B cell (primary cell): ENCODE measurements at regions not wholly inside any gene's neighbourhood (a gene's known extent, or its start where the extent isn't known, plus 50 kb on each side); places are given as distances from the start of the nearest gene placed in this dataset.

ENCODE experiments used
- ATAC-seq: fragments of 200-7000 bp; cut with Tn5 transposase; one replicate; pipeline ENCODE4 v1.10.0; 2021; ENCODE audit warnings: low read depth, mild to moderate bottlenecking, moderate number of reproducible peaks, moderate library complexity
- CTCF ChIA-PET: fragments of 350-600 bp; sonication (Branson Sonifier 250); formaldehyde crosslinking; loops from one replicate; lab custom pipeline; 2021; ENCODE audit warnings: antibody characterized with exemption, inconsistent platforms; lab: Charles Lee
- POLR2A ChIA-PET: fragments of 350-600 bp; sonication (Branson Sonifier 250); formaldehyde crosslinking; loops from one replicate; lab custom pipeline; 2021; ENCODE audit warnings: antibody characterized with exemption; lab: Charles Lee
- DNase-seq: peaks from one replicate; pipeline ENCODE4 v3.0.0; 2013
- H2AFZ ChIP-seq: 2 replicates; pipeline ENCODE4 v1.6.1; 2012; ENCODE audit warnings: mild to moderate bottlenecking, low read depth, low read length; ENCODE audit not compliant: insufficient read depth, poor library complexity, severe bottlenecking
- H3K27ac ChIP-seq, 2 donors: 1 replicate in 1 of 2; 2 replicates in 1 of 2; pipeline ENCODE4 v1.5.1; 2012 to 2013; ENCODE audit warnings: low read length in 2 of 2, mild to moderate bottlenecking in 2 of 2, moderate library complexity in 1 of 2
- H3K27me3 ChIP-seq, 4 experiments: fragments of 200-600 bp in 1 of 4; sonication (generic) in 1 of 4; replicated peaks in 1 of 4; 1 replicate in 2 of 4; 2 replicates in 2 of 4; pipeline versions ENCODE4 v1.6.1 to v1.7.0; 2013 to 2016; ENCODE audit warnings: low read length in 3 of 4, mild to moderate bottlenecking in 2 of 4, mixed read lengths in 1 of 4, moderate library complexity in 1 of 4; ENCODE audit not compliant: insufficient read depth in 4 of 4, control insufficient read depth in 3 of 4; ENCODE audit errors: control extremely low read depth in 1 of 4
- H3K36me3 ChIP-seq, 2 experiments: replicated peaks in 1 of 2; 1 replicate in 1 of 2; 2 replicates in 1 of 2; pipeline versions ENCODE4 v1.6.1 to v1.7.1; 2013; ENCODE audit warnings: low read length in 1 of 2; ENCODE audit not compliant: insufficient read depth in 2 of 2, control insufficient read depth in 1 of 2; ENCODE audit errors: control extremely low read depth in 1 of 2, extremely low read depth in 1 of 2
- H3K4me1 ChIP-seq, 2 donors: fragments of 200-600 bp in 1 of 2; sonication (generic) in 1 of 2; 1 replicate in 1 of 2; 2 replicates in 1 of 2; pipeline versions ENCODE4 v1.5.1 to v1.6.1; 2013 to 2017; ENCODE audit warnings: low read length in 2 of 2; ENCODE audit not compliant: control insufficient read depth in 2 of 2, insufficient read depth in 2 of 2
- H3K4me2 ChIP-seq: replicated peaks from 2 replicates; pipeline ENCODE3; 2012; ENCODE audit warnings: mild to moderate bottlenecking, low read depth, low read length; ENCODE audit not compliant: poor library complexity, severe bottlenecking
- H3K4me3 ChIP-seq, 5 experiments: fragments of 200-600 bp in 1 of 5; sonication (generic) in 1 of 5; 1 replicate in 3 of 5; 2 replicates in 2 of 5; pipeline versions ENCODE4 v1.5.1 to v1.7.0; 2011 to 2016; ENCODE audit warnings: low read length in 4 of 5, mild to moderate bottlenecking in 4 of 5, low read depth in 2 of 5, control low read depth in 1 of 5, moderate library complexity in 1 of 5; ENCODE audit not compliant: insufficient read depth in 1 of 5; ENCODE audit errors: control extremely low read depth in 1 of 5, extremely low read depth in 1 of 5
- H3K79me2 ChIP-seq: fragments of 200-600 bp; sonication (generic); one replicate; pipeline ENCODE4 v1.6.0; 2016; ENCODE audit warnings: low read length; ENCODE audit not compliant: control insufficient read depth, insufficient read depth
- H3K9ac ChIP-seq: fragments of 200-600 bp; sonication (generic); 2 replicates; pipeline ENCODE4 v1.6.1; 2017; ENCODE audit warnings: mild to moderate bottlenecking, low read length, moderate library complexity
- H3K9me3 ChIP-seq, 3 donors: one replicate each; pipeline versions ENCODE4 v1.6.1 to v1.7.1; 2013; ENCODE audit warnings: low read length in 2 of 3; ENCODE audit not compliant: control insufficient read depth in 2 of 3, insufficient read depth in 1 of 3; ENCODE audit errors: control extremely low read depth in 1 of 3
- H4K20me1 ChIP-seq: 2 replicates; pipeline ENCODE4 v1.6.0; 2012; ENCODE audit warnings: mild to moderate bottlenecking, low read length; ENCODE audit not compliant: insufficient read depth, control insufficient read depth, poor library complexity, severe bottlenecking
- H3K27ac Mint-ChIP-seq: one replicate; pipeline ENCODE4 v1.8.0; 2021; ENCODE audit warnings: mixed read lengths
- H3K27me3 Mint-ChIP-seq: one replicate; pipeline ENCODE4 v1.8.0; 2021; ENCODE audit warnings: mixed read lengths
- H3K4me1 Mint-ChIP-seq: one replicate; pipeline ENCODE4 v1.8.0; 2021; ENCODE audit warnings: mixed read lengths
- H3K4me3 Mint-ChIP-seq: one replicate; pipeline ENCODE4 v1.8.0; 2021; ENCODE audit warnings: mixed read lengths
- H3K9me3 Mint-ChIP-seq: one replicate; pipeline ENCODE4 v1.8.0; 2022; ENCODE audit warnings: mixed read lengths; ENCODE audit not compliant: insufficient read depth
- CTCF ChIP-seq: fragments of 200-600 bp; IDR thresholded peaks from one replicate; pipeline ENCODE4 v1.8.0; 2022; ENCODE audit warnings: antibody characterized with exemption, mild to moderate bottlenecking
- EZH2 ChIP-seq: IDR thresholded peaks from 2 replicates; pipeline ENCODE4 v1.6.1; 2012; ENCODE audit warnings: borderline replicate concordance, low read depth, mild to moderate bottlenecking, moderate library complexity, low read length; ENCODE audit not compliant: insufficient read depth, poor library complexity, severe bottlenecking
- WGBS: methylation state at CpG from one replicate; pipeline ENCODE4 v1.1.5; 2013; ENCODE audit warnings: missing lambda C conversion rate; ENCODE audit not compliant: insufficient coverage; 5-methylcytosine and 5-hydroxymethylcytosine counted together
- intact Hi-C: fragments of 100-400 bp; cut with micrococcal nuclease; formaldehyde crosslinking; loops from one replicate; pipeline ENCODE4 v1.10.0; 2022

GRCh38 chr3:126253072-126253471 lies 72.7 kb upstream of the ALDH1L1 start:
- Mint-ChIP-seq H3K27me3 (peaks cover 15% of the 10 kb centered on the region), H3K27ac (no peak overlapping the region), H3K4me1 (no peaks in the 10 kb centered on the region), H3K9me3 (peaks cover 6% of the 10 kb centered on the region), H3K4me3 (no peak overlapping the region)
- no peak overlapping the region for H3K27ac ChIP-seq
- intact Hi-C loops = no loop called here
- ATAC-seq = no peak
- H2AFZ ChIP-seq = no peak overlapping the region
- no peak overlapping the region for H3K4me2 ChIP-seq
- H4K20me1 ChIP-seq = no peaks in the 10 kb centered on the region
- DNase-seq = no peak
- H3K9ac ChIP-seq = no peak overlapping the region
- no peaks in the 10 kb centered on the region for H3K79me2 ChIP-seq
- H3K4me1 ChIP-seq = no peaks in the 10 kb centered on the region
- H3K36me3 ChIP-seq = no peaks in the 10 kb centered on the region
- ChIA-PET POLR2A (no interaction called here), CTCF (no interaction called here)
- whole genome bisulfite sequencing = 83% methylated on average over 1 of the region's 2 CpGs
- TF ChIP-seq EZH2 (no peak), CTCF (no peak)
- H3K27me3 ChIP-seq = peaks cover 0 to 2% (median 0%) of the 10 kb centered on the region in 4 experiments
- no peaks in the 10 kb centered on the region for H3K9me3 ChIP-seq
- no peak overlapping the region for H3K4me3 ChIP-seq

DNA sequence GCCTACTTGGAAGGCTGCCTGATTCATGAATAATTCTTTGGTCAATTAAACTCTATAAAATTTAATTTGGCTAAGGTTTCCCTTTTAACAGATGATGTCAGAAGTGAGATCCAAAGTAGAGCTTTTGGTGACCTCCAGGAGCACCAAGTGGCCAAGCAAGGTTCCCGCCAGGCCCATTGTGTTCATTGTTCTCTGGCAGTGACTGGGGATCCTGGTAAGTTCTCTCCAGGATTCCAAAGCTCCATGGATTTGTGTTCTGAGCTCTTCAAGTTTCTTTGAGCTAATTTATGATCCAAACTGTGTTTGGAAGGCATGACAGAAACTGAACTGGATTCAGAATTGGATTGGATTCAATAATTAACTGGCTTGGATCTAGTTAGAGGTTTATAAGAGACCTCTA lies 72.0 kb upstream of the ALDH1L1 start:
- ATAC-seq (no peak), DNase-seq (no peak)
- WGBS = 100% methylated on average over 1 of the region's 1 CpG
- Histone ChIP-seq H3K4me1 (no peaks in the 10 kb centered on the region), H3K36me3 (no peaks in the 10 kb centered on the region), H3K4me2 (no peak overlapping the region), H3K27ac (no peak overlapping the region), H3K79me2 (no peaks in the 10 kb centered on the region), H2AFZ (no peak overlapping the region), H3K4me3 (no peak overlapping the region), H3K9me3 (peaks cover 0 to 1% (median 0%) of the 10 kb centered on the region in 3 donors), H4K20me1 (no peaks in the 10 kb centered on the region), H3K9ac (no peak overlapping the region), H3K27me3 (peaks cover 0 to 2% (median 0%) of the 10 kb centered on the region in 4 experiments)
- Mint-ChIP-seq H3K27me3 (peaks cover 15% of the 10 kb centered on the region), H3K4me3 (no peak overlapping the region), H3K4me1 (no peaks in the 10 kb centered on the region), H3K27ac (no peak overlapping the region), H3K9me3 (peaks cover 10% of the 10 kb centered on the region)
- no peak for TF ChIP-seq CTCF
- ChIA-PET CTCF (interaction anchor here (0.6 kb wide), 1 partner anchor 137 kb away, joined by 3 read pairs; no protein-coding TSS in a partner anchor), POLR2A (no interaction called here)
- intact Hi-C loops = no loop called here
